ENCODE measurements at regions not wholly inside any gene's neighbourhood (a gene's known extent, or its start where the extent isn't known, plus 50 kb on each side); places are given as distances from the start of the nearest gene placed in this dataset.

DNA sequence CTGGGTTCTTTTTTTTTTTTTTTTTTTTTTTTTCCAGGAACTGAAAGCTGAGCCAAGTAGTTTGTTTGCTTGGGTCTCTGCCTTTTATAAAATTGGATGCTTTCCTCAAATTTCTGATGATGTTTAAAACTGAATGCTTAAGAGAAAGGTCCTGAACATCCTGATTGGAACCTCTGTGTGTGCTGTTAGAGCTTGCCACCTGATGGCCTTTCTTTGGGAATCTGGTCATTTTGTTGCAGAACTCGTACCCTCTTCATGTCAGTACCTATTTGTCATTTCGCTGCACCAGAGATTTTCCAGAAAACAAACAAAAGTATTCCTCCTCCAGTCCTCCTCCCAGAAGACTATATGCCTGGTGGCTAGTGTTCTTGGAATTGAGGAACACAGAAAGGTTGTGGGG is 81.2 kb upstream of the KLF12 start:
- no peak for DNase-seq (ENCODE audit: low read depth in 2 of 2, low spot score in 1 of 2)

- no peak for DNase-seq (ENCODE audit: low read depth in 2 of 2, low spot score in 1 of 2)
Observed at GRCh38 chr13:74214321-74214720, 80.1 kb upstream of the KLF12 start.

DNA sequence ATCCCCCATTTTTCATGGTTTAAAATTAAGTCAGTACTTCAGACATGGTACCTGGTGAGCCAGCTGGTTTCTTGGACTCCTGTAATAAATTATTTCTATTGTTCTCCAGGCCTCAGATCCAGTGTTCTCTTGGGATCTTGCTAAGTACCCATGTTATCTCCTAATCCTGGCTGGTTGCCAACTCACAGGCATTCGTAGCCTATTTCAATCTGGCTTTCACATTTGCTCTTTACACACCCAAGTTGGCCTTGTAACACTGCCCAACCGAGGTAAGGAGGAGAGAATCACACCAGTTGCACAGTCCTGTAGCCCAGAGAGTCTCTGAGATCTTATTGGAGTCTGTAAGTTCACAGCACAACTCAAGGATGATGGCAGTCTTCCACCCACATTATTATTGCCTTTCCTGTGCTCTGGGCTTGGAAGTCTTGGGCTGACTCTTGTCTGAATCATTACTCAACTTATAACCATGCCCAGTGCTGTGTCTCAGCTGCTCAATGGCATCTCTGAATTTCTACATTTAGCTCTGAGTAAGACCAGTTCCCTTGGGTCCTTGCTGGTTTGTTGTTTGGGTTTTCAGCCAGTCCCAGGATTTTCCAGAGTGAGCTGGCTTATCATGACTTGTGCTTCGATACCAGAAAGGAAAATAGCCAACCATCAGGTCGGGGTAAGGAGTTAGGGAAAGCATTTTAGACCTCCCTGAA is 76.6 kb upstream of the KLF12 start:
- no peak for DNase-seq (ENCODE audit: low read depth in 2 of 2, low spot score in 1 of 2)

GRCh38 chr13:74206855-74207254 is 72.7 kb upstream of the KLF12 start:
- no peak for DNase-seq (ENCODE audit: low read depth in 2 of 2, low spot score in 1 of 2)

DNA sequence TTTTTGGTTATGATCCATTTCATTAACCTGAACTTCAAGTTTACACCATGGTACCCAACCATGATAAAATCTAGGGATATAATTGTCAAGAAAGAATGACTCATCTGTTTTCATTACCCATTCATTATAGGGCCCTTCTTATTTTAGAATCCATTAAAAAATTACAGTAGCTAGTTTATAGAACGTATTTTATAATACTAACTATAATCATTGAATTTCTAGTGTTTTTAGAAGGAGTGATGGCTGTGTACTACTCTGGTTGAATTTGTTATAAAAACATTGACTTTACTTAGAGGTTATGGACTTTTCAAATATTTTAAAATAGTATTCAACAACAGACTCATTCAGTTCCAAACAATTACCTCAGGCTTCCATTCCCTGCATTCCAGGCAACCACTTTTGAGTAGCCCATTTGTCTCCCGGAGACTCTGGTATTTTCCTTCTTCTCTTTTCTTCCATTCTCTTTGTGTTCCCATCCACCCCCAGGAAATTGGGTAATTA is 71.9 kb upstream of the KLF12 start:
- DNase-seq (ENCODE audit: low read depth in 2 of 2, low spot score in 1 of 2) = no peak

- DNase-seq (ENCODE audit: low read depth in 2 of 2, low spot score in 1 of 2) = no peak
Observed at GRCh38 chr13:74205313-74205690, 71.1 kb upstream of the KLF12 start.

GRCh38 chr13:74204602-74205312 is 70.6 kb upstream of the KLF12 start:
- no peak for DNase-seq (ENCODE audit: low read depth in 2 of 2, low spot score in 1 of 2)

- DNase-seq (ENCODE audit: low read depth in 2 of 2, low spot score in 1 of 2) = no peak
Observed at GRCh38 chr13:74203576-74203975, 69.4 kb upstream of the KLF12 start.

GRCh38 chr13:74202129-74202813 is 68.1 kb upstream of the KLF12 start:
- DNase-seq (ENCODE audit: low read depth in 2 of 2, low spot score in 1 of 2) = no peak

- DNase-seq (ENCODE audit: low read depth in 2 of 2, low spot score in 1 of 2) = no peak
Observed at GRCh38 chr13:74201530-74201929, 67.3 kb upstream of the KLF12 start.

DNA sequence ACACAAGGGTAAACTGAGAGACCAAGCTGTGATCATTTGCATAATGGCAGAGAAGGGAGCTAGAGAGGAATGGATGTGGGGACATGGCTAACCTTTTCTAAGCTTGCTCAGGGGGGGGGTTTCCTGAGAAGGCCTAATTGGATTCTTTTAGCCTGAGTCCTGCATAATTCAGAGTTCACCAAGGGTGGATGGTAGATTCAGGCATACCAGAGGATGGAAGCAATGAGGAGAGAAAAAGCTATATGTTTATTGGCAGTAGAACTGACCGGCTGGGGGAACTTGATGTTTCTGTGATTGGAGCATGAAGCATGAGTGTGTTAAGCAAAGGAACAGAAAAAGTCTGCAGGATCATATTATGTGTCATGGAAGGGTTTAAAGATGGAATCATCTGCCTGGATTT is 65.9 kb upstream of the KLF12 start:
- no peak for DNase-seq (ENCODE audit: low read depth in 2 of 2, low spot score in 1 of 2)

DNA sequence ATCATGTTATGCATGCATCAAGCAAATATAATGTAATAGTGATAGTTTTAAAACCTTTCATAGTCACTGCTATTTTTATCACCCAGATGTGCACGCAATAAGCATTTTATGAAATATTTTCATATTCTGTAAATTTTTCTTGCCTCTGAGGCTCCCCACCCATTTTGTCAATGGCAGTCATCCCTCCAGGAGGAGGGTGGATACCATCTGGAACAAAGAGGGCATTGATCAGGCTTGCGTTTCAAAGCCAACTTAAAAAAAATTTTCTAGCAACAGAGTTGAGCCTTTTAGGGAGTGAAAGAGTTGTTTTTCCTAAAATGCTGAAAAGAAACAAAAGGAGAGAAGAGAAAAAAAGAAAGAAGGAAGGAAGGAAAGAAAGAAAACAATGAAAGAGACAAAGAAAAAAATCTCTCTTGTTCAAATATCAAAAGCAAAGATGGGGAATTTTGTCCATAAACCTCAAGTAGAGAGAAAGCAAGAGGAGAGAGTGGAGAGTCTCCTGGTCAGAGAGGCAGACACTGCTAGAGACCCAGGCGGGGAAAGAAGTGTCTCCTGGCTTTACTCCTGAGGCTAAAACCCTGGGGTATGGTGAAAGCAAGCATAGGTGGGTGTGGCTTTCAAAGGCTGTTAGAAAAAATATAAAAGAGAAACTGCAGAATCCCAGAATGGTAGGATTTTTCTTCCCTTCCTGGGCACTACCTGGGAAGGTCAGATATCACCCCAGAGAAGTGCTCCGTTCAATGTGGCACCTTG is 63.6 kb upstream of the KLF12 start:
- no peak for DNase-seq (ENCODE audit: low read depth in 2 of 2, low spot score in 1 of 2)

GRCh38 chr13:74194846-74195245 is 60.6 kb upstream of the KLF12 start:
- DNase-seq (ENCODE audit: low read depth in 2 of 2, low spot score in 1 of 2) = no peak

- DNase-seq (ENCODE audit: low read depth in 2 of 2, low spot score in 1 of 2) = no peak
Observed at GRCh38 chr13:74193391-74193790, 59.2 kb upstream of the KLF12 start.

DNA sequence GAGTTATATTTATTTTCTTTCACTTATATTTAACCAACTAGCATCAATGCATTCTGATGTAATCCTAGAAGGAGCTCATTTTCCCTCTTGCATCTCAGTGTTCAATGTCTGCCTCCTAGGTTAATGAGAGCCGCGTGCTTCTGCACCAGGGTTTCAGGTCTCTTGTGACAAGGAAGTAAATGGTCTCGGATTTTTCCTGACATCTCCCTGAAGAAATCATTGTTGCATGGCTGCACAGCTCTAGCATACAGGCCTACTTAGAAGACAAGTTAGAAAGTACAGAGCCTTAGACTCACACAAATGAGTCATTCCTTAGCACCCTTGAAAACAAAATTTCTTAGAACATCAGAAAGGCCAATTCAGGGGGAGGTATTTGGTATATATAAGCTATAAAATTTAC is 57.2 kb upstream of the KLF12 start:
- no peak for DNase-seq (ENCODE audit: low read depth in 2 of 2, low spot score in 1 of 2)

DNA sequence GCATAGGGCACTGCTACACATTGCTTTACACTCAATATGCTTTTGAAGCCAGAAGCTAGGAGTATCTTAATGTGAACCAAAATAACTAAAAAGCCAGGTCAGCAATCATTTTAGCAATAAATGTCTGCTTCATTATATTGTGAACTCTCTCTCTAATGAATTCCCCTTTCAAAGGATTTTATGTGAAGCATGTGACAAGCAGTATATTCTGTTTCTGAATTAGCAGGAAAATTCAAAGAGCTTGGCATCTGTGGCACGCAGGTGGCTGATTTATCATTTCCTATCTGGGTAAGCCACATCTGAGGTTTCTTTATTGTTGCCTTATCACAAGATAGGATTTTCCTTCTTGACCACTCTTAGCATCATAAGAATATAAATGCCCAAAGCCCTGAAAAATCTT is 56.8 kb upstream of the KLF12 start:
- no peak for DNase-seq (ENCODE audit: low read depth in 2 of 2, low spot score in 1 of 2)

DNA sequence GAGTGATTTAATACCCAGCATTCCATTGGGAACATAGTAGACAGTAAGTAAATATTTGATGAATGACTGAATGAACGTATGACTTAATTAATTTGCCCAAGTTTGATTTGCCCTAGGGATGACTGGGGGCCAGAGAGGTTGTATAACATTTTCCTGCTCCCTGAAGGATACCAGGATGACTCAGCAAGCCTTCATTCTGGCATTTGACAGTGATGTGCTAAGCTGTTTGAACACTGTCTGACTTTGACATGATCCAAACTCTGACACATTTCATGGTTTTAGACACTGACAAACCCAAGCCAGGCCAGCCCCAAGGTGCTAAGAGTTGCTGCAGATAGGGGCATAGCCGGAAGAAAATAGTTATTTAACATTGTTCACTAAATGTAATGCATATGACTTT is 53.4 kb upstream of the KLF12 start:
- no peak for DNase-seq (ENCODE audit: low read depth in 2 of 2, low spot score in 1 of 2)

DNA sequence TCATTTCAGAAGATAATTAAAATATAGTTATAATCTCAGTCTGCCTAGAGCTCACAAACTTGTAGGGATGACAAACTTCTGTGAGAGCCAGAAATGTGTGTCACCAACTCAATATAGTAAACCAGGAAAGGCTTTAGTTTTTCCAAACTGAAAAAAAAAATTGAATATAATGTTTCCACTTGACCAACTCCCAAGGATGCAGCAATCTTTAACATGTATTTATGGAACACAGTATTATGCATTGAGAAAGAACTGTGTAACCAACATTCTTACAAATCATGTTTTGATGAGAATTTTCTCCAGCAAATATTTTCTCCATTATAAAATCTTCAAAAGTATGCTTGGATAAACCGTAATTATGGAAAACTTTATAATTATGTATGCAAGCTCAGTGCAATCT is 50.1 kb upstream of the KLF12 start:
- no peak for DNase-seq (ENCODE audit: low read depth in 2 of 2, low spot score in 1 of 2)
